ENCODE measurements at regions not wholly inside any gene's neighbourhood (a gene's known extent, or its start where the extent isn't known, plus 50 kb on each side); places are given as distances from the start of the nearest gene placed in this dataset.

DNA sequence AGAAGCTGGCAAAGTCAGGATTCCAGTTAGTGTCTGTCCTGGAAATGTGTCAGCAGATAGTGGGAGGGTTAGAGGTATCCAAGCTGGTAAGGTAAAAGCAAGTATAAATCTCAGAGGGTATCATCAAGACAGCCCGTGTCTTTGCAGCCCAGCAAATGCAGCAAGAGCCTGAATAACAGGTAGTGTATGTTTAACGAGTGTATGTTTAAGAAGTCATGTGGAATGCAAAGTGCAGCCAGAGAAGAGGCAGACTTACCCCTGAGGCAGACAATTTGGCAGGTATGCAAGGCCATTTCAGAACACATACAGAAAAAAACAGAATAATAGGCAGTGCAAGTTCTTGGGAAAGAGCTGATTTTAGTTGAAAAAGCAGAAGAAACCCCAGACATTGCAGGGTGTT is 411.0 kb upstream of the NEGR1 start:
- Mint-ChIP-seq H3K27me3 (ENCODE audit: low read depth) (no peaks in the 10 kb centered on the region), H3K9me3 (peaks cover 17% of the 10 kb centered on the region), H3K4me3 (no peak overlapping the region), H3K4me1 (no peaks in the 10 kb centered on the region), H3K36me3 (ENCODE audit: low read depth) (no peaks in the 10 kb centered on the region), H3K27ac (ENCODE audit: unreplicated experiment) (no peak overlapping the region)
- no peak for TF ChIP-seq CTCF (conservative IDR thresholded peaks at IDR 0.05)
- DNase-seq (ENCODE audit: low read depth, low spot score), result no peak

DNA sequence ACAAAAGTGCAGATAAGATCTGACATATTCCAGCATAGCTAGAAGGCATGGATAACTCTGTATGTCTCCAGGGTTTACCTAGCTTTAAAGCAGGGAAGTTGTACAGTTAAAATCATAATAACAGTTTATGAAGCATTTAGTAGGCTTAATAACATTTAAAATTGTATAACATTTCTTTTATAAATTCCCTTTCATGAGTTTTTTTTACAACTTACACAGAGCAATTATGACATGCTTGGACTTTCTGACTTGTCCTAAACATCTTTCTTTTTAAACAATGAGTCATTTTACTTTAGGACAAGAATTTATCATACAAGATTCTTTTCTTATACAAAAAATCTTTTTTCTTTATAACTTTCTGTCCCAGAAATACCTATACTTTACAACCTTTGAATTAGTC is 408.5 kb upstream of the NEGR1 start:
- Mint-ChIP-seq H3K36me3 (ENCODE audit: low read depth) (peaks cover 5% of the 10 kb centered on the region), H3K9me3 (peaks cover 21% of the 10 kb centered on the region), H3K27me3 (ENCODE audit: low read depth) (no peaks in the 10 kb centered on the region), H3K4me3 (no peak overlapping the region), H3K27ac (ENCODE audit: unreplicated experiment) (no peak overlapping the region), H3K4me1 (no peaks in the 10 kb centered on the region)
- TF ChIP-seq CTCF (conservative IDR thresholded peaks at IDR 0.05), result no peak
- DNase-seq (ENCODE audit: low read depth, low spot score), result no peak

DNA sequence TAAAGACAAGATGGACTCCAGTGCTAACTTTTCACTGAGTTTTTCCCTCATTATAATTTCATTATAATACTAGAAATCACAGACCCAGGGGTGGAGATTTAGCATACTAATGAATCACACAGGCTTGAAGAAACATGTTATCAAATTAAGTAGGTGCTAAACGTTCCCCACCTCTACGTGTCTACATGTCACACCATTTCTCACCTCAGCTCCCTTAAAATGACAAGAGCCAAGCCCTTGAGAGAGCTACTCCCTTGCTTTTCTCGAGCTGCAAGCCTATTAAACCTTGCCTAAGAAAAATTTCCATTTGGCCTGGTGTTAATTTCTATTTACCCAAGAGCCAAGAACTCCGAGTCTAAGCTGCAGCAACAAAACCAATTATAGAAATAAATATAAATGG is 396.3 kb upstream of the NEGR1 start:
- Mint-ChIP-seq H3K9me3 (peaks cover 4% of the 10 kb centered on the region), H3K4me1 (no peaks in the 10 kb centered on the region), H3K36me3 (ENCODE audit: low read depth) (no peaks in the 10 kb centered on the region)

DNA sequence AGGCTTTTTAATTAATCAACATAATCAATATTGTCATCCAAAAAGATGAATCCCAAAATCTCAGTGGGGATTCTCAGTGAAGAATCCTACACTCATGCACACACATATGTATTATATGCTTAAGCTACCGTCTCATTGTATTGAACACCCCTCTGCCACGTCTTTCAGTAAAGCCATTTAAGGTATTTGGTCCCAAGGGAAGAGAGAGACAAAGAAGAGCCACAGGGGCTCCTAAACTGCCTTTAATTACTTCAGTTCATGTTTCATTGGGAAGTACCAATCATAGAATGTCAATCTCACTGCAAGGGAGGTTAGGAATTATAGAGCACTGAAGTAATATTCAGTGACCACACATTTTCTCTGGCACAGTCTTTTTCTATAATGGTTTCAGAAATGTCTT is 388.6 kb upstream of the NEGR1 start:
- Mint-ChIP-seq H3K36me3 (ENCODE audit: low read depth) (no peaks in the 10 kb centered on the region), H3K4me3 (no peak overlapping the region), H3K27me3 (ENCODE audit: low read depth) (no peaks in the 10 kb centered on the region), H3K9me3 (no peaks in the 10 kb centered on the region), H3K4me1 (no peaks in the 10 kb centered on the region), H3K27ac (ENCODE audit: unreplicated experiment) (no peak overlapping the region)
- TF ChIP-seq CTCF (conservative IDR thresholded peaks at IDR 0.05), result no peak
- no peak for DNase-seq (ENCODE audit: low read depth, low spot score)

More for the DNA sequence above, 396.3 kb upstream of the NEGR1 start:
- H3K27me3 Mint-ChIP-seq (ENCODE audit: low read depth), result no peaks in the 10 kb centered on the region
- no peak for TF ChIP-seq CTCF (conservative IDR thresholded peaks at IDR 0.05)
- no peak overlapping the region for H3K27ac Mint-ChIP-seq (ENCODE audit: unreplicated experiment)
- no peak for DNase-seq (ENCODE audit: low read depth, low spot score)
- H3K4me3 Mint-ChIP-seq, result no peak overlapping the region

GRCh38 chr1:72662918-72663317 is 380.6 kb upstream of the NEGR1 start:
- DNase-seq (ENCODE audit: low read depth, low spot score), result no peak
- H3K36me3 Mint-ChIP-seq (ENCODE audit: low read depth), result no peaks in the 10 kb centered on the region
- TF ChIP-seq CTCF (conservative IDR thresholded peaks at IDR 0.05), result no peak
- H3K4me1 Mint-ChIP-seq, result no peaks in the 10 kb centered on the region
- H3K4me3 Mint-ChIP-seq, result no peak overlapping the region
- H3K27me3 Mint-ChIP-seq (ENCODE audit: low read depth), result no peaks in the 10 kb centered on the region
- peaks cover 2% of the 10 kb centered on the region for H3K9me3 Mint-ChIP-seq
- no peak overlapping the region for H3K27ac Mint-ChIP-seq (ENCODE audit: unreplicated experiment)

Data from neural crest cell (in vitro differentiated cells).